ENCODE measurements at regions not wholly inside any gene's neighbourhood (a gene's known extent, or its start where the extent isn't known, plus 50 kb on each side); places are given as distances from the start of the nearest gene placed in this dataset.

DNA sequence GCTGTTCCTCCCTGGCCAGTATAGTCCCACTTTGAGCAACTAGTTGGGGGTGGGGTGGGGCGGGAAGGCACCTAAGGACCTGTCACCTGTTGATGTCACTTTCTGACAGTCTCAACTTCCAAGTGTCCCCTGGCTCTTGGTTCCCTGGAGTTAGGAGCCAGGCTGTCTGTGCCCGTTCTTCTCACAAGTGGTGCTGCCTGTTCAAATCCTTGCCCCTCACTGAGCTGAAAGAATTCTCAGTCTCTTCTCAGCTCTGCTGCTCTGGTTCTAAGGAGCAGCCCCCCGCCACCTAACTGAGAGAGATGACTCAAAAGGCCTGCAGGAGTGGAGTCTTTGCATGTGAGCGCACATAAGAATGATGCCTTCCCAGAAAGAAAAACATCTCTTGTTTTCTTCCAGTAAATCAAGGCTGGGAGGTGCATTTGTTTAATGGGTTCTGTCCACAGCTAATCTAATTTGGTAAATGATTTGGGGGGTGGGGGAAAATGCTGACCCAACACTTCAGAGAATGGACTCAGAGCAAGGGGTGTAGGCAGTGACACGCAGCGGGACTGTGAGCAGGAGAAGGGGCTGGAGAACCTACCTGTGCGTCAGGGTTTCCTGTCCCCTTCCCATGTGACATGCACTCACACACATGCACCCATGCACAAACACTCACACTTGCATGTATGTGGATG lies 78.2 kb upstream of the NLRP1 start:
- TF ChIP-seq, protein P1, sequence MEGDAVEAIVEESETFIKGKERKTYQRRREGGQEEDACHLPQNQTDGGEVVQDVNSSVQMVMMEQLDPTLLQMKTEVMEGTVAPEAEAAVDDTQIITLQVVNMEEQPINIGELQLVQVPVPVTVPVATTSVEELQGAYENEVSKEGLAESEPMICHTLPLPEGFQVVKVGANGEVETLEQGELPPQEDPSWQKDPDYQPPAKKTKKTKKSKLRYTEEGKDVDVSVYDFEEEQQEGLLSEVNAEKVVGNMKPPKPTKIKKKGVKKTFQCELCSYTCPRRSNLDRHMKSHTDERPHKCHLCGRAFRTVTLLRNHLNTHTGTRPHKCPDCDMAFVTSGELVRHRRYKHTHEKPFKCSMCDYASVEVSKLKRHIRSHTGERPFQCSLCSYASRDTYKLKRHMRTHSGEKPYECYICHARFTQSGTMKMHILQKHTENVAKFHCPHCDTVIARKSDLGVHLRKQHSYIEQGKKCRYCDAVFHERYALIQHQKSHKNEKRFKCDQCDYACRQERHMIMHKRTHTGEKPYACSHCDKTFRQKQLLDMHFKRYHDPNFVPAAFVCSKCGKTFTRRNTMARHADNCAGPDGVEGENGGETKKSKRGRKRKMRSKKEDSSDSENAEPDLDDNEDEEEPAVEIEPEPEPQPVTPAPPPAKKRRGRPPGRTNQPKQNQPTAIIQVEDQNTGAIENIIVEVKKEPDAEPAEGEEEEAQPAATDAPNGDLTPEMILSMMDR (conservative IDR thresholded peaks at IDR 0.05 in 1 of 2, IDR thresholded peaks at IDR 0.05 in 1 of 2; ENCODE audit: extremely low read depth in 1 of 2, insufficient read depth in 1 of 2, low read depth in 1 of 2, low read length in 2 of 2) = no peak
- no peak for TF ChIP-seq EZH2 (IDR thresholded peaks at IDR 0.05; ENCODE audit: borderline replicate concordance, low read length)
